ENCODE measurements at regions not wholly inside any gene's neighbourhood (a gene's known extent, or its start where the extent isn't known, plus 50 kb on each side); places are given as distances from the start of the nearest gene placed in this dataset.

- TF ChIP-seq GATA3 (IDR thresholded peaks at IDR 0.05; ENCODE audit: low read depth, low read length) (no peak), GATA2 (IDR thresholded peaks at IDR 0.05; ENCODE audit: low read depth, low read length) (no peak)
Observed at GRCh38 chr1:73475316-73475870, 722.6 kb downstream of the LRRIQ3 start.

- TF ChIP-seq GATA2 (IDR thresholded peaks at IDR 0.05; ENCODE audit: low read depth, low read length) = no peak
Observed at GRCh38 chr1:73472810-73473209, 725.2 kb downstream of the LRRIQ3 start.

DNA sequence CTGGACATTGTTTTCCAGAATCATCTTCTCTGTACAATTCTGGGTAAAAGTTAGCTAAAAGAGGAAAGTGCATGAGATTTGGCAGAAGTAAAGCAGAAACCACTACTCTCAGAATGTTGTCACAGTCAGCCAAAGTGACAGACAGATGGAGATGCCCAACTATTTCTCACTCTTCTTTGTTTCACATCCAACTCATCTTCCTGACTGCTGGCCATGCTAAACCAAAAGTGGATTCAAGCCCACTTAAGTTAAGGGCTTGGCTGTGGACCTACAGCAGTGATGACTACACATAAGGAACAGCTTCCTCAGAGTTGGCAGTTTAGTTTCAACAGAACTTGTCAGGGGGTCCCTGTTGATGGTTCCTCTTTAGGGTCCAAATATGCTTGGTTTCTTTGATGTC, 730.2 kb downstream of the LRRIQ3 start:
- TF ChIP-seq GATA2 (IDR thresholded peaks at IDR 0.05; ENCODE audit: low read depth, low read length) (no peak), GATA3 (IDR thresholded peaks at IDR 0.05; ENCODE audit: low read depth, low read length) (no peak)

DNA sequence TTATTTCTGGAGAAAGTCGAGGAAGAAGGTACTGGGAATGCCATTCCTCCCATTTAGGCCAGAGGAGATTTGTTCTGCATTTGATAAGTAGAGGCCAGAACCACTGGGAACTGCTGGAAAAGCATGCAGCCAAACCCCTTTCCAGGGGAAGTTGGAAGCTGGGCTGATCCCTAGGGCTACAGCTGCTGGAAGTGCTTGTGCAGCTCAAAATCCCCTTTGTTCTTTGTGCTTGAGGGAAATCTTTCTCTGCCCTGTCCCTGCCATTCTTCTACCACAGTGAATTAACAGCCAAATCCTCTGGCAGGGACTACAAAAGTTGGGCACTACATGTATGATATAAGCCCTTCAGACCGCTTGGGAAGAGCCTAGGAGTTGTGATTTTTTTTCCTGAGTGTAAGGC, 734.1 kb downstream of the LRRIQ3 start:
- TF ChIP-seq GATA3 (IDR thresholded peaks at IDR 0.05; ENCODE audit: low read depth, low read length) = no peak
- TF ChIP-seq GATA2 (IDR thresholded peaks at IDR 0.05; ENCODE audit: low read depth, low read length) = no peak

- no peak for TF ChIP-seq GATA2 (IDR thresholded peaks at IDR 0.05; ENCODE audit: low read depth, low read length)
Observed at GRCh38 chr1:73452522-73452921, 745.5 kb downstream of the LRRIQ3 start.

- TF ChIP-seq GATA2 (IDR thresholded peaks at IDR 0.05; ENCODE audit: low read depth, low read length) (no peak), GATA3 (IDR thresholded peaks at IDR 0.05; ENCODE audit: low read depth, low read length) (no peak)
Observed at GRCh38 chr1:73411479-73411878, 786.5 kb downstream of the LRRIQ3 start.

DNA sequence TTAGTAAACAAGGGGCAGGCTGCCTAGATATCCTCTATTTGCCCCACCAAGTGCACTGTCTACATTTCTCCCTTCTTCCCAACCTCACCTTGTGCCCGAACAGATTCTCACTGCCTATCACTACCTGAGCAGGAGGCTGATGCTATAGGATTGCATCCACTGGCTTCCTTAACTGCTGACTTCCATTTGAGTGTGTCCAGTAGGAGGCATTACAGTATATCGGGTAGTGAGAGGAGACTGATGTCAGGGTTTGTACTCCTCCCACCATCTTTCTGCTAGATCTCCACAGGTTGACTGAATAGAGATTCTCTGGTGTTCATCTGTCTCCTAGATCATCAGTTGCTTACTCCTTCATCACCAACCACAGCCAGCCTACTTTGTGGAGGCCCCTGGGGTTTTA, 796.3 kb downstream of the LRRIQ3 start:
- TF ChIP-seq GATA3 (IDR thresholded peaks at IDR 0.05; ENCODE audit: low read depth, low read length) (no peak), GATA2 (IDR thresholded peaks at IDR 0.05; ENCODE audit: low read depth, low read length) (no peak)

GRCh38 chr1:73382966-73383365, 815.0 kb downstream of the LRRIQ3 start:
- TF ChIP-seq GATA3 (IDR thresholded peaks at IDR 0.05; ENCODE audit: low read depth, low read length) = no peak
- TF ChIP-seq GATA2 (IDR thresholded peaks at IDR 0.05; ENCODE audit: low read depth, low read length) = no peak

DNA sequence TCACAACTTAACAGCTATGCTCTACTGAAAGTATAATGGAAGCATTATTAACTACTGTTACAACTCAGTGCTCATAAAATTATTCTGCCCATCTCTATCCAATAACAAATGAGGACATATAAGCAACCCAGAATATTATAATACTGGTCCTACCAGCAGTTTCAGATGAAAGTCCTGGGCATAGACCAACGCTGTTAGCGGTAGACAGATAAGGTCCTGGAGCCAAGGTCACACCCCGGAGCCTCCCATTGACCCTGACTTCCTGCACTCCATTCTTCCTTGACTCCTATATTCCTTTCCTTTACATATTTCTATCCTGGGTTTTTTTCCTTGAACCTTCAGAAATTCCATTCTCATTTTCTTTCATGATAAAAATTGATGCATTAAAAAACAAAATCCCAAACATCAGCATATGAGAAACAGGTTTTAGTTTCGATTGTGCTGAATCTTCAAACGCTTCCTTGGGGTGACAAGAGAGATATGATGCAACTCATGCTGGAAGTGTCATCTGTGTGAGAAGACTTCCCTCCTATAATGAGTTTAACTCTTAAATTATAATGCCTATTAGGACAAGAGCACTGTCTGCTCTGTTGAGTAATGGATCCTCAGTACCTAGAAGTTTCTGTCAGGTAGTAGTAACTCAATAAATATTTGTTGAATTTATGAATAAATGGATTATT, 831.1 kb downstream of the LRRIQ3 start:
- TF ChIP-seq GATA3 (IDR thresholded peaks at IDR 0.05; ENCODE audit: low read depth, low read length) = no peak
- TF ChIP-seq GATA2 (IDR thresholded peaks at IDR 0.05; ENCODE audit: low read depth, low read length) = no peak

GRCh38 chr1:73359001-73359400, 839.0 kb downstream of the LRRIQ3 start:
- TF ChIP-seq GATA2 (IDR thresholded peaks at IDR 0.05; ENCODE audit: low read depth, low read length) (no peak), GATA3 (IDR thresholded peaks at IDR 0.05; ENCODE audit: low read depth, low read length) (no peak)

DNA sequence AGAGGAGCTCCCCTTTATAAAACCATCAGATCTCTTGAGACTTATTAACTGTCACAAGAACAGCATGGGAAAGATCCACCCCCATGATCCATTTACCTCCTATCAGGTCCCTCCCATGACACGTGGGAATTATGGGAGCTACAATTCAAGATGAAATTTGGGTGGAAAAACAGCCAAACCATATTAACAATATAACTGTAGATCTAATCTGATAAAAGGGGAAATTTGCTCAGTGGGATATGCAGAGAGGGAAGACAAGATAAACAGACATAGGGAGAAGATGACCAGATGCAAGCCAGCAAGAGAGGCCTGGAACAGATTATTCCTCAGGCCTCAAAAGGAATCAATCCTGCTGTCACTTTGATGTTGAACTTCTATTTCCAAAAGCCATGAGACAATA, 841.5 kb downstream of the LRRIQ3 start:
- TF ChIP-seq GATA3 (IDR thresholded peaks at IDR 0.05; ENCODE audit: low read depth, low read length) (peak; percentile 49), GATA2 (IDR thresholded peaks at IDR 0.05; ENCODE audit: low read depth, low read length) (peak; percentile 55; the same call in 1 of the 2 replicates)

DNA sequence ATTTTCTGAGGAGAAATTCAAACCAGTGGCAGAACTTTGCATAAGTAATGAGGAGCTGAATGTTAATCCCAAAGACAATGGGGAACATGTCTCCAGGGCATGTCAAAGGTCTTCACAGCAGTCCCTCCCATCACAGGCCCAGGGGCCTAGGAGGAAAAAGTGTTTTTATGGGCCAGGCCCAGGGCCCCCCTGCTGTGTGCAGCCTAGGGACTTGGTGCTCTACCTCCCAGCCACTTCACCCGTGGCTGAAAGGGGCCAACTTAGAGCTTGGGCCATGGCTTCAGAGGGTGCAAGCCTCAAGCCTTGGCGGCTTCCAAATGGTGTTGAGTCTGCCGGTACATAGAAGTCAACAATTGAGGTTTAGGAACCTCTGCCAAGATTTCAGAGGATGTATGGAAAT, 854.0 kb downstream of the LRRIQ3 start:
- TF ChIP-seq GATA3 (IDR thresholded peaks at IDR 0.05; ENCODE audit: low read depth, low read length) (no peak), GATA2 (IDR thresholded peaks at IDR 0.05; ENCODE audit: low read depth, low read length) (no peak)

- no peak for TF ChIP-seq GATA2 (IDR thresholded peaks at IDR 0.05; ENCODE audit: low read depth, low read length)
- no peak for TF ChIP-seq GATA3 (IDR thresholded peaks at IDR 0.05; ENCODE audit: low read depth, low read length)
Observed at GRCh38 chr1:73333847-73334503, 864.0 kb downstream of the LRRIQ3 start.

- TF ChIP-seq GATA2 (IDR thresholded peaks at IDR 0.05; ENCODE audit: low read depth, low read length) = no peak
- no peak for TF ChIP-seq GATA3 (IDR thresholded peaks at IDR 0.05; ENCODE audit: low read depth, low read length)
Observed at GRCh38 chr1:73331726-73332125, 866.2 kb downstream of the LRRIQ3 start.

DNA sequence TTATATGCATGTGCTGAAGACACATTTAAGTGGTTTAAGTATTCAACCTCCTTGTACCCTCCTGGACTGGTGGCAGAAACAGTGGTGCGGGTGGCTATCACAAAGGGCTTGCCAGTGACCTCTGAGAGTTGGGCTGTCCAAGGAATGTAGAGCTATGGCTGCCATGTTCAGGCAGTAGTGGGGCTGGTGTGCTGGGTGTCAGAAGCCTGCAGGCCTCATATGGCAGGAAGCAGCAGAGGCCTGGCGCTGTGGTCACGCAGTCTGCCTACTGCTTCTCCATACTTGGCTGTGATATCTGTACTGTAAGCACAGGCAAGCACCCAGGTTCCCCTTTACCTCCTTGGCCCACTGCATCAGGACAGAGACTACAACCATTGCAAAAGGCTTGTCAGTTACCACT, 870.0 kb downstream of the LRRIQ3 start:
- TF ChIP-seq GATA3 (IDR thresholded peaks at IDR 0.05; ENCODE audit: low read depth, low read length) (no peak), GATA2 (IDR thresholded peaks at IDR 0.05; ENCODE audit: low read depth, low read length) (no peak)

Data from SH-SY5Y (cell line).